Activated CD8-positive, alpha-beta T cell treated with anti-CD3 and anti-CD28 coated beads for 36 hours (primary cell): ENCODE measurements at regions not wholly inside any gene's neighbourhood (a gene's known extent, or its start where the extent isn't known, plus 50 kb on each side); places are given as distances from the start of the nearest gene placed in this dataset.
"Not testable (repeated sequence)": the region's sequence is repeated elsewhere in the genome, so short reads cannot be mapped to it uniquely, and the experiment has no call there.

Experiments used
- ATAC-seq: fragments of 200-7000 bp; cut with Tn5 transposase; one replicate; pipeline ENCODE4 v1.10.0; 2021; ENCODE audit warnings: mild to moderate bottlenecking, moderate library complexity
- CTCF ChIA-PET: fragments of 350-600 bp; sonication (Branson Sonifier 250); formaldehyde crosslinking; loops from one replicate; lab custom pipeline; 2021; ENCODE audit warnings: antibody characterized with exemption; lab: Charles Lee
- POLR2A ChIA-PET: fragments of 350-600 bp; sonication (Branson Sonifier 250); formaldehyde crosslinking; loops from one replicate; lab custom pipeline; 2021; ENCODE audit warnings: antibody characterized with exemption; lab: Charles Lee
- DNase-seq: peaks from one replicate; pipeline ENCODE4 v3.0.0-alpha.2; 2020
- H3K27ac Mint-ChIP-seq: one replicate; pipeline ENCODE4 v1.8.0; 2021; ENCODE audit warnings: mild to moderate bottlenecking, mixed read lengths
- H3K27me3 Mint-ChIP-seq: one replicate; pipeline ENCODE4 v1.8.0; 2021; ENCODE audit warnings: mixed read lengths
- H3K36me3 Mint-ChIP-seq: one replicate; pipeline ENCODE4 v1.8.0; 2021; ENCODE audit warnings: low read depth, mixed read lengths
- H3K4me1 Mint-ChIP-seq: one replicate; pipeline ENCODE4 v1.8.0; 2021; ENCODE audit warnings: low read depth, mixed read lengths
- H3K4me3 Mint-ChIP-seq: one replicate; pipeline ENCODE4 v1.8.0; 2021; ENCODE audit warnings: mild to moderate bottlenecking, moderate library complexity, mixed read lengths
- H3K9me3 Mint-ChIP-seq: one replicate; pipeline ENCODE4 v1.8.0; 2021; ENCODE audit warnings: mixed read lengths
- intact Hi-C: fragments of 100-400 bp; cut with micrococcal nuclease; formaldehyde crosslinking; loops from one replicate; pipeline ENCODE4 v1.10.0; 2022

DNA sequence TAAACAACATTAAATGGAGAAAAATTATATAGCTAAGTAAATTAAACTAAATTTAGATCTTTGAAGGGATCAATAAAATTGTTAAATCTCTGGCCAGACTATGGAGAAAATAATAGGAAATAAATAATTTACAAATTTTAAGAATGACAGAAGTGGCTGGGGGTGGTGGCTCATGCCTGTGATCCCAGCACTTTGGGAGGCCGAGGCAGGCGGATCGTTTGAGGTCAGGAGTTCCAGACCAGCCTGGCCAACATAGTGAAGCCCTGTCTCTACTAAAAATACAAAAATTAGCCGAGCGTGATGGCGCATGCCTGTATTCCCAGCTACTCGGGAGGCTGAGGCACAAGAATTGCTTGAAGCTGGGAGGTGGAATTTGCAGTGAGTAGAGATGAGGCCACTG, 58.6 kb upstream of the ANKRD20A1 start:
- CTCF ChIA-PET, ATAC-seq, POLR2A ChIA-PET, H3K27me3 Mint-ChIP-seq, H3K9me3 Mint-ChIP-seq, H3K4me3 Mint-ChIP-seq, H3K36me3 Mint-ChIP-seq, intact Hi-C loops, H3K27ac Mint-ChIP-seq, DNase-seq, H3K4me1 Mint-ChIP-seq: not testable (repeated sequence)
